H1 (cell line): ENCODE measurements at regions not wholly inside any gene's neighbourhood (a gene's known extent, or its start where the extent isn't known, plus 50 kb on each side); places are given as distances from the start of the nearest gene placed in this dataset.
"Not testable (repeated sequence)": the region's sequence is repeated elsewhere in the genome, so short reads cannot be mapped to it uniquely, and the experiment has no call there.

Source experiments
- CTCF ChIA-PET: fragments of 300-600 bp; sonication (Branson Sonifier 250); formaldehyde crosslinking; loops from one replicate; lab custom pipeline; 2021; ENCODE audit not compliant: partially characterized antibody; lab: Charles Lee
- POLR2A ChIA-PET: fragments of 300-600 bp; sonication (Branson Sonifier 250); formaldehyde crosslinking; loops from one replicate; lab custom pipeline; 2021; ENCODE audit warnings: inconsistent platforms; ENCODE audit not compliant: partially characterized antibody; lab: Charles Lee
- DNase-seq, 2 experiments: peaks; one replicate each; pipeline versions ENCODE4 v3.0.0 to v3.0.0-alpha.2; 2010 to 2022; ENCODE audit warnings: low spot score in 2 of 2, low read depth in 1 of 2, mixed read lengths in 1 of 2
- FAIRE-seq: peaks from 2 replicates; lab custom pipeline; 2011; peaks lifted over from hg19 to GRCh38; lab: Jason Lieb, UNC
- H2AFZ ChIP-seq: 2 replicates; pipeline ENCODE4 v1.8.1; 2012; ENCODE audit warnings: low read length, inconsistent platforms
- H2AK5ac ChIP-seq: 2 replicates; pipeline ENCODE4 v1.6.1; 2013; ENCODE audit warnings: low read depth, low read length
- H2BK120ac ChIP-seq: replicated peaks from 2 replicates; pipeline ENCODE3; 2013; ENCODE audit warnings: low read depth, low read length, inconsistent platforms
- H2BK12ac ChIP-seq: 2 replicates; pipeline ENCODE4 v1.6.1; 2013; ENCODE audit warnings: low read depth, low read length
- H2BK15ac ChIP-seq: 2 replicates; pipeline ENCODE4 v1.6.1; 2013; ENCODE audit warnings: low read length
- H2BK20ac ChIP-seq: 2 replicates; pipeline ENCODE4 v1.6.1; 2013; ENCODE audit warnings: low read length
- H2BK5ac ChIP-seq: 2 replicates; pipeline ENCODE4 v1.6.1; 2013; ENCODE audit warnings: low read depth, low read length
- H3K14ac ChIP-seq: 2 replicates; pipeline ENCODE4 v1.6.1; 2013; ENCODE audit warnings: inconsistent platforms; ENCODE audit not compliant: insufficient read length
- H3K18ac ChIP-seq: 2 replicates; pipeline ENCODE4 v1.6.1; 2013; ENCODE audit warnings: low read length; ENCODE audit errors: extremely low read depth
- H3K23ac ChIP-seq: 2 replicates; pipeline ENCODE4 v1.6.1; 2013; ENCODE audit warnings: inconsistent platforms; ENCODE audit not compliant: insufficient read length
- H3K23me2 ChIP-seq: 2 replicates; pipeline ENCODE4 v1.6.1; 2013; ENCODE audit warnings: low read depth, low read length
- H3K27ac ChIP-seq: 2 replicates; pipeline ENCODE4 v1.6.1; 2011; ENCODE audit warnings: low read depth, low read length, inconsistent platforms
- H3K27me3 ChIP-seq, 4 experiments: replicated peaks in 1 of 4; 1 replicate in 1 of 4; 2 replicates in 3 of 4; pipeline versions ENCODE4 v1.6.1 to v1.8.1; 2011 to 2013; ENCODE audit warnings: low read length in 3 of 4, mild to moderate bottlenecking in 3 of 4, inconsistent platforms in 2 of 4, mixed read lengths in 2 of 4, moderate library complexity in 1 of 4; ENCODE audit not compliant: control insufficient read depth in 3 of 4, insufficient read depth in 3 of 4; ENCODE audit errors: extremely low read depth in 1 of 4
- H3K36me3 ChIP-seq, 4 experiments: 2 replicates each; pipeline versions ENCODE4 v1.6.1 to v1.8.1; 2011 to 2013; ENCODE audit warnings: mild to moderate bottlenecking in 4 of 4, low read length in 3 of 4, moderate library complexity in 2 of 4, control low read depth in 1 of 4, inconsistent platforms in 1 of 4; ENCODE audit not compliant: insufficient read depth in 4 of 4, control insufficient read depth in 2 of 4
- H3K4ac ChIP-seq: replicated peaks from 2 replicates; pipeline ENCODE3; 2013; ENCODE audit warnings: low read length, low read depth, mixed read lengths, inconsistent platforms; ENCODE audit not compliant: insufficient read length
- H3K4me1 ChIP-seq, 4 experiments: replicated peaks in 1 of 4; 1 replicate in 1 of 4; 2 replicates in 3 of 4; pipeline versions ENCODE4 v1.6.1 to v1.8.1; 2011 to 2013; ENCODE audit warnings: low read length in 3 of 4, inconsistent platforms in 2 of 4, mixed read lengths in 1 of 4; ENCODE audit not compliant: insufficient read depth in 4 of 4, control insufficient read depth in 3 of 4
- H3K4me2 ChIP-seq, 2 experiments: 2 replicates each; pipeline versions ENCODE4 v1.6.1 to v1.8.1; 2011 to 2013; ENCODE audit warnings: low read depth in 2 of 2, low read length in 2 of 2, control low read depth in 1 of 2, inconsistent platforms in 1 of 2, mild to moderate bottlenecking in 1 of 2; ENCODE audit not compliant: insufficient read depth in 1 of 2
- H3K4me3 ChIP-seq, 4 experiments: fragments of 200-600, 300-600 bp in 1 of 4; sonication (generic), shearing (Covaris generic), sonication (Bioruptor Twin) in 1 of 4; 2 replicates each; pipeline versions ENCODE4 v1.5.1 to v1.8.1; 2011 to 2016; ENCODE audit warnings: low read length in 4 of 4, low read depth in 3 of 4, control low read depth in 2 of 4, inconsistent platforms in 2 of 4, mild to moderate bottlenecking in 2 of 4, mixed read lengths in 1 of 4, moderate library complexity in 1 of 4; ENCODE audit not compliant: insufficient read depth in 2 of 4; ENCODE audit errors: extremely low read depth in 1 of 4
- H3K56ac ChIP-seq: replicated peaks from 2 replicates; pipeline ENCODE3; 2013; ENCODE audit warnings: low read depth, mild to moderate bottlenecking, mixed read lengths, low read length, inconsistent platforms; ENCODE audit not compliant: insufficient read length
- H3K79me1 ChIP-seq: 2 replicates; pipeline ENCODE4 v1.6.1; 2013; ENCODE audit warnings: low read depth, low read length, control low read depth
- H3K79me2 ChIP-seq, 2 experiments: 2 replicates each; pipeline versions ENCODE4 v1.6.1 to v1.8.1; 2012 to 2013; ENCODE audit warnings: low read length in 2 of 2, mild to moderate bottlenecking in 2 of 2, inconsistent platforms in 1 of 2; ENCODE audit not compliant: insufficient read depth in 2 of 2, control insufficient read depth in 1 of 2
- H3K9ac ChIP-seq, 4 experiments: replicated peaks in 1 of 4; 1 replicate in 1 of 4; 2 replicates in 3 of 4; pipeline versions ENCODE4 v1.6.1 to v1.8.1; 2011 to 2013; ENCODE audit warnings: low read depth in 3 of 4, low read length in 3 of 4, control low read depth in 2 of 4, mild to moderate bottlenecking in 2 of 4, moderate library complexity in 2 of 4, inconsistent platforms in 1 of 4; ENCODE audit errors: extremely low read depth in 1 of 4
- H3K9me3 ChIP-seq, 2 experiments: 2 replicates each; pipeline versions ENCODE4 v1.6.1 to v1.8.1; 2012 to 2013; ENCODE audit warnings: mild to moderate bottlenecking in 2 of 2, moderate library complexity in 2 of 2, control low read depth in 1 of 2, inconsistent platforms in 1 of 2, low read depth in 1 of 2, low read length in 1 of 2, mixed read lengths in 1 of 2; ENCODE audit not compliant: insufficient read depth in 2 of 2
- H4K20me1 ChIP-seq, 2 experiments: replicated peaks in 1 of 2; 2 replicates each; pipeline versions ENCODE3 to v1.8.1; 2011 to 2013; ENCODE audit warnings: inconsistent platforms in 2 of 2, low read length in 2 of 2, mild to moderate bottlenecking in 1 of 2; ENCODE audit not compliant: insufficient read depth in 2 of 2, control insufficient read depth in 1 of 2
- H4K5ac ChIP-seq: 2 replicates; pipeline ENCODE4 v1.6.1; 2013; ENCODE audit warnings: low read length, low read depth, mixed read lengths, inconsistent platforms; ENCODE audit not compliant: insufficient read length
- H4K8ac ChIP-seq: 2 replicates; pipeline ENCODE4 v1.8.0; 2013; ENCODE audit warnings: mild to moderate bottlenecking, moderate library complexity, low read length, inconsistent platforms; ENCODE audit not compliant: insufficient read depth; ENCODE audit errors: extremely low read depth
- H4K91ac ChIP-seq: replicated peaks from 2 replicates; pipeline ENCODE3; 2013; ENCODE audit warnings: low read length, mixed read lengths, inconsistent platforms; ENCODE audit not compliant: insufficient read length
- EGR1 ChIP-seq: IDR thresholded peaks from 2 replicates; pipeline ENCODE4 v1.6.1; 2011; ENCODE audit warnings: low read depth, low read length, borderline replicate concordance
- POLR2A ChIP-seq, 2 experiments: IDR thresholded peaks; 1 replicate in 1 of 2; 2 replicates in 1 of 2; pipeline ENCODE4 v1.6.1; 2011; ENCODE audit warnings: low read depth in 2 of 2, low read length in 2 of 2, mild to moderate bottlenecking in 2 of 2; ENCODE audit errors: control extremely low read depth in 1 of 2
- POU5F1 ChIP-seq: IDR thresholded peaks from 2 replicates; pipeline ENCODE4 v1.6.1; 2011; ENCODE audit warnings: low read depth, mild to moderate bottlenecking, low read length, moderate library complexity
- TBP ChIP-seq: IDR thresholded peaks from 2 replicates; pipeline ENCODE4 v1.6.1; 2011; ENCODE audit warnings: low read depth, low read length, improper control_type of control experiment
- TF ChIP-seq, protein P1 (sequence below): IDR thresholded peaks from 2 replicates; pipeline ENCODE4 v1.6.1; 2012; ENCODE audit warnings: inconsistent platforms

DNA sequence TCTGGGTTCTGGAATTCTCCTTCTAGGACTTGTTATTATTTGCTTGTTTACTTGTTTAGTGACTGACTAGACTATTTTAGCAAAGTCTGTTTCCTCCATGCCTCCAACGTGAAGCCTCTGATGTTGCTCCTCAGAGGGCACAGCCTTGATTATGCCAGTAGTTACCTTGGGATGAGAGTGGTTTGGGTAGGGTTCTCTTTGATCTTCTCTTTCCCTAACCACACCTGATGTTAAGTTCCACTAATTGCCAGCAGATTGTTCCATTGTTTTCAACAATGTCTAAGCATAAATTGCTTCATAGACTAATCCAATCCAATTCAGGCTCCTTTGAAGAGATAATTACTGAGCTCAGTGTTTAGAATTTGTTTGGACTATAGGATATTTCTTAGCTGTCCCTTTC lies 352.7 kb upstream of the DIPK2B start (continued):
- TF ChIP-seq, protein P1, sequence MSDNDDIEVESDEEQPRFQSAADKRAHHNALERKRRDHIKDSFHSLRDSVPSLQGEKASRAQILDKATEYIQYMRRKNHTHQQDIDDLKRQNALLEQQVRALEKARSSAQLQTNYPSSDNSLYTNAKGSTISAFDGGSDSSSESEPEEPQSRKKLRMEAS: no peak
- TF ChIP-seq POU5F1 (no peak), EGR1 (no peak), TBP (no peak), POLR2A (IDR thresholded peaks at IDR 0.05; ENCODE audit: control extremely low read depth in 1 of 2, low read depth in 2 of 2, low read length in 2 of 2) (no peak)
- TF ChIP-seq, all 59 proteins: peak for 0

DNA sequence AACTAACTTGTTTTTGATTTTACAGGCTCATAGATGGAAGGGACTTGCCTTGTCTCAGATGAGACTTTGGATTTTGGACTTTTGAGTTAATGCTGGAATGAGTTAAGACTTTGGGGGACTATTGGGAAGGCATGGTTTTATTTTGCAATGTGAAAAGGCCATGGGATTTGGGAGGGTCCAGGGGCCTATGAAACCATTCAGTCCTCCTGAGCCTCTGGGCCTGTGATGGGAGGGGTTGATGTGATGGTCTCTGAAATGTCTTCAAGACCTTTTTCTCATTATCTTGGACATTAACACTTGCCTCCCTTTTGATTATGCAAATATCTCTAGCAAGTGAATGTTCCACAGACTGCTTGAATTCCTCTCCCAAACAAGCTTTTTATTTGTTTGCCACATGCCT lies 346.0 kb upstream of the DIPK2B start:
- H3K79me1 ChIP-seq, H4K8ac ChIP-seq, H3K4me1 ChIP-seq, DNase-seq, H3K23me2 ChIP-seq, POLR2A ChIA-PET, H3K79me2 ChIP-seq, H3K9ac ChIP-seq, H4K20me1 ChIP-seq, H3K27ac ChIP-seq, H3K4ac ChIP-seq, H2BK120ac ChIP-seq, H2BK5ac ChIP-seq, H3K56ac ChIP-seq, H3K36me3 ChIP-seq, H2BK20ac ChIP-seq, H3K4me3 ChIP-seq, H2BK12ac ChIP-seq, H2AFZ ChIP-seq, H2BK15ac ChIP-seq, H4K5ac ChIP-seq, H3K27me3 ChIP-seq, H3K23ac ChIP-seq, H2AK5ac ChIP-seq, H3K18ac ChIP-seq, H3K9me3 ChIP-seq, FAIRE-seq, H3K4me2 ChIP-seq, H4K91ac ChIP-seq, CTCF ChIA-PET, H3K14ac ChIP-seq: not testable (repeated sequence)
